GM12878 (cell line): ENCODE measurements at regions not wholly inside any gene's neighbourhood (a gene's known extent, or its start where the extent isn't known, plus 50 kb on each side); places are given as distances from the start of the nearest gene placed in this dataset.

Experiments
- ATAC-seq: fragments of 200-7000 bp; cut with Tn5 transposase; 3 replicates; pipeline ENCODE4 v1.9.1; 2020; ENCODE audit warnings: mild to moderate bottlenecking, moderate library complexity
- BruUV-seq: library from RNA; stranded (reverse); fragments of 400-500 nt; replicated peaks from 2 replicates; lab custom pipeline; 2021; lab: Mats Ljungman, UMichigan
- CTCF ChIA-PET: fragments of 300-600 bp; sonication (Branson Sonifier 250); formaldehyde crosslinking; extraction: SDS; loops from one replicate; lab custom pipeline; 2021; ENCODE audit warnings: inconsistent platforms; lab: Yijun Ruan, JAX
- POLR2A ChIA-PET: fragments of 350-600 bp; formaldehyde crosslinking; extraction: SDS; loops from one replicate; lab custom pipeline; 2021; ENCODE audit warnings: inconsistent platforms; lab: Charles Lee
- RAD21 ChIA-PET: fragments of 300-600 bp; sonication (Branson Sonifier 250); formaldehyde crosslinking; loops from one replicate; lab custom pipeline; 2023; ENCODE audit warnings: antibody characterized with exemption; ENCODE audit not compliant: unreplicated experiment; lab: Charles Lee
- SMC1A ChIA-PET: fragments of 300-600 bp; sonication (Branson Sonifier 250); formaldehyde crosslinking; loops from one replicate; lab custom pipeline; 2023; ENCODE audit not compliant: unreplicated experiment, uncharacterized antibody; lab: Charles Lee
- DNase-seq: peaks from one replicate; pipeline ENCODE4 v3.0.0-alpha.2; 2011; ENCODE audit warnings: low read depth, low spot score
- FAIRE-seq: peaks from 3 replicates; lab custom pipeline; 2011; peaks lifted over from hg19 to GRCh38; lab: Jason Lieb, UNC
- H2AFZ ChIP-seq: 2 replicates; pipeline ENCODE4 v1.6.0; 2011; ENCODE audit warnings: low read depth, low read length, control low read depth; ENCODE audit not compliant: control insufficient read depth
- H3K27ac ChIP-seq: 2 replicates; pipeline ENCODE4 v1.5.1; 2011; ENCODE audit warnings: control low read depth; ENCODE audit not compliant: control insufficient read depth, insufficient read depth
- H3K27me3 ChIP-seq, 2 experiments: replicated peaks in 1 of 2; 2 replicates each; pipeline versions ENCODE4 v1.6.0 to v1.6.1; 2011; ENCODE audit warnings: low read length in 1 of 2; ENCODE audit not compliant: control insufficient read depth in 2 of 2, insufficient read depth in 2 of 2
- H3K36me3 ChIP-seq, 2 experiments: 2 replicates each; pipeline ENCODE4 v1.5.1; 2011; ENCODE audit warnings: low read length in 1 of 2; ENCODE audit not compliant: control insufficient read depth in 2 of 2, insufficient read depth in 2 of 2
- H3K4me1 ChIP-seq: 2 replicates; pipeline ENCODE4 v1.6.1; 2011; ENCODE audit warnings: mild to moderate bottlenecking, low read length, moderate library complexity, mixed read lengths; ENCODE audit not compliant: control insufficient read depth, insufficient read depth
- H3K4me2 ChIP-seq: 2 replicates; pipeline ENCODE4 v1.6.0; 2011; ENCODE audit warnings: control low read depth; ENCODE audit not compliant: control insufficient read depth, insufficient read depth
- H3K4me3 ChIP-seq: fragments of 200-600 bp; sonication (generic); 2 replicates; pipeline ENCODE4 v1.5.1; 2016
- H3K79me2 ChIP-seq: 2 replicates; pipeline ENCODE4 v1.6.0; 2011; ENCODE audit warnings: low read length; ENCODE audit not compliant: control insufficient read depth, insufficient read depth
- H3K9ac ChIP-seq: 2 replicates; pipeline ENCODE4 v1.8.0; 2011; ENCODE audit warnings: low read length, control low read depth, mixed read lengths; ENCODE audit not compliant: control insufficient read depth, insufficient read depth
- H3K9me3 ChIP-seq: replicated peaks from 3 replicates; pipeline ENCODE4 v1.5.1; 2011; ENCODE audit warnings: mild to moderate bottlenecking, low read length; ENCODE audit not compliant: control insufficient read depth, insufficient read depth
- H4K20me1 ChIP-seq: 2 replicates; pipeline ENCODE4 v1.6.0; 2011; ENCODE audit not compliant: control insufficient read depth, insufficient read depth
- ASH2L ChIP-seq: fragments of 300-600, 200-600 bp; sonication (generic); IDR thresholded peaks from 2 replicates; pipeline ENCODE4 v1.6.1; 2017; ENCODE audit warnings: low read depth, mild to moderate bottlenecking, borderline replicate concordance
- FOS ChIP-seq: IDR thresholded peaks from 3 replicates; pipeline ENCODE4 v1.6.1; 2011; ENCODE audit warnings: borderline replicate concordance; ENCODE audit not compliant: insufficient read length; ENCODE audit errors: extremely low read depth
- FOXM1 ChIP-seq: IDR thresholded peaks from 2 replicates; pipeline ENCODE4 v1.6.1; 2012; ENCODE audit warnings: low read depth, mild to moderate bottlenecking, inconsistent platforms, low read length, moderate library complexity
- HCFC1 ChIP-seq: fragments of 150-350 bp; IDR thresholded peaks from 2 replicates; pipeline ENCODE4 v1.6.1; 2014; ENCODE audit warnings: low read length
- MEF2A ChIP-seq: IDR thresholded peaks from 2 replicates; pipeline ENCODE4 v1.6.1; 2011; ENCODE audit warnings: low read depth, mild to moderate bottlenecking, low read length, moderate library complexity; ENCODE audit not compliant: insufficient read depth
- NFIC ChIP-seq: IDR thresholded peaks from 2 replicates; pipeline ENCODE4 v1.6.1; 2012; ENCODE audit warnings: low read depth, mild to moderate bottlenecking, inconsistent platforms, low read length, moderate library complexity
- POLR2AphosphoS2 ChIP-seq: IDR thresholded peaks from 2 replicates; pipeline ENCODE4 v1.6.1; 2011; ENCODE audit warnings: low read depth, mild to moderate bottlenecking, low read length, improper control_type of control experiment, moderate library complexity
- WGBS: methylation state at CpG from one replicate; pipeline ENCODE4 v1.1.6; 2016; ENCODE audit warnings: low lambda C conversion rate; ENCODE audit not compliant: insufficient replicate concordance, insufficient coverage; ENCODE audit errors: missing lambda C conversion rate; 5-methylcytosine and 5-hydroxymethylcytosine counted together
- in situ Hi-C: fragments of 300-500 bp; cut with MboI; formaldehyde crosslinking; loops from 9 replicates; pipeline ENCODE4 v1.14.3; 2018; ENCODE audit warnings: mixed read lengths
- intact Hi-C: fragments of 100-400 bp; cut with micrococcal nuclease; formaldehyde crosslinking; loops from one replicate; pipeline ENCODE4 v1.14.2; 2022; ENCODE audit not compliant: unreplicated experiment
- TF ChIP-seq, protein P1 (sequence below): IDR thresholded peaks from 2 replicates; pipeline ENCODE4 v1.6.1; 2011; ENCODE audit warnings: low read depth, low read length, improper control_type of control experiment, borderline replicate concordance
- TF ChIP-seq, protein P2 (sequence below): IDR thresholded peaks from 2 replicates; pipeline ENCODE4 v1.6.1; 2011; ENCODE audit warnings: mild to moderate bottlenecking, low read depth, low read length, moderate library complexity; ENCODE audit not compliant: insufficient replicate concordance
- TF ChIP-seq, protein P3 (sequence below): fragments of 450-650 bp; formaldehyde crosslinking; IDR thresholded peaks from 2 replicates; pipeline ENCODE4 v1.4.0; 2022; ENCODE audit warnings: mild to moderate bottlenecking, moderate library complexity

DNA sequence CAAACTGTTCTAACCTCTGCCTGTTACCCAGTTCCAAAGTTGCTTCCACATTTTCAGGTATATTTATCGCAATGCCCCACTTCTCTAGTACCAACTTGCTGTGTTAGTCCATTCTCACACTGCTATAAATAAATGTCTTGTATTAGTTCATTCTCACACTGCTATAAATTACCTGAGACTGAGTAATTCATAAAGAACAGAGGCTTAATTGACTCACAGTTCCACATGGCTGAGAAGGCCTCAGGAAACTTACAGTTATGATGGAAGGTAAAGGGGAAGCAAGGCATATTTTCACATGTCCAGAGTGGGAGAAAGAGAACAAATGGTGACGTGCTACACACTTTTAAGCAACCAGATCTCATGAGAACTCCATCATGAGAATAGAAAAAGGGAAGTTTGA is 130.4 kb upstream of the C11orf87 start:
- RAD21 ChIA-PET = no interaction called here
- 0% methylated on average over 2 of the region's 2 CpGs for WGBS
- Histone ChIP-seq H3K9ac (no peak overlapping the region), H3K4me2 (no peak overlapping the region), H3K36me3 (no peaks in the 10 kb centered on the region), H4K20me1 (no peaks in the 10 kb centered on the region), H2AFZ (no peak overlapping the region), H3K79me2 (no peaks in the 10 kb centered on the region), H3K4me1 (no peaks in the 10 kb centered on the region), H3K27me3 (no peaks in the 10 kb centered on the region), H3K4me3 (no peak overlapping the region), H3K27ac (no peak overlapping the region)
- in situ Hi-C loops (no loop called here), intact Hi-C loops (no loop called here)
- SMC1A ChIA-PET = no interaction called here
- FAIRE-seq = no peak
- ATAC-seq = no peak
- BruUV-seq = no TSS peak
- CTCF ChIA-PET = no interaction called here
- POLR2A ChIA-PET = no interaction called here
- DNase-seq = no peak
- TF ChIP-seq, protein P1, sequence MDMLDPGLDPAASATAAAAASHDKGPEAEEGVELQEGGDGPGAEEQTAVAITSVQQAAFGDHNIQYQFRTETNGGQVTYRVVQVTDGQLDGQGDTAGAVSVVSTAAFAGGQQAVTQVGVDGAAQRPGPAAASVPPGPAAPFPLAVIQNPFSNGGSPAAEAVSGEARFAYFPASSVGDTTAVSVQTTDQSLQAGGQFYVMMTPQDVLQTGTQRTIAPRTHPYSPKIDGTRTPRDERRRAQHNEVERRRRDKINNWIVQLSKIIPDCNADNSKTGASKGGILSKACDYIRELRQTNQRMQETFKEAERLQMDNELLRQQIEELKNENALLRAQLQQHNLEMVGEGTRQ = no peak
- no peak for TF ChIP-seq POLR2AphosphoS2
- TF ChIP-seq MEF2A = peak; percentile 50; the same call in 1 of the 2 replicates
- TF ChIP-seq FOXM1 = no peak
- peak; percentile 51; the same call in 1 of the 2 replicates for TF ChIP-seq NFIC
- TF ChIP-seq ASH2L = no peak
- TF ChIP-seq, all 136 proteins: peak for 2
- H3K9me3 ChIP-seq = no peaks in the 10 kb centered on the region

DNA sequence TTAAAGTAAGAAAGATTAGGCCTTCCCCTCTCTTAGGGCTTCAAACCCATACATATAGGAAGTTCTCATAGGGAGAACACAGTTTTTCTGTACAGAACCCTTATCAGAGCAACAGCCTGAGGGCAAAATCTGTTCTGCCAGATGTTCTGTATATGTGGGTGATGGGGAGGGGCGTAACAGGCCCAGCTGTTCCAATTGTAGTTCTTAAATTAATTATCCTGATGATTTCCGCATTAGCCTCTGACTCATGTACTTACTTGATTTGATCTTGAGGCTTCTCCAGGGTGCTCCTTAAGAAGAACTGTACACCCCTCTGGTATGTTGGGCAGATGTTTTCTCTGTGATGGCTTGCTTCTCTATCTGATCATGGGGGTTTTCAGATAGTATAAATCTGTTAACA is 123.1 kb upstream of the C11orf87 start:
- 55% methylated on average over 2 of the region's 2 CpGs for WGBS
- no peak for FAIRE-seq
- H3K27me3 ChIP-seq = no peaks in the 10 kb centered on the region
- no peak overlapping the region for H2AFZ ChIP-seq
- H4K20me1 ChIP-seq = no peaks in the 10 kb centered on the region
- RAD21 ChIA-PET = no interaction called here
- DNase-seq = no peak
- ATAC-seq = no peak
- no peaks in the 10 kb centered on the region for H3K79me2 ChIP-seq
- no peak overlapping the region for H3K9ac ChIP-seq
- TF ChIP-seq FOS (no peak), HCFC1 (no peak)
- TF ChIP-seq, protein P2, sequence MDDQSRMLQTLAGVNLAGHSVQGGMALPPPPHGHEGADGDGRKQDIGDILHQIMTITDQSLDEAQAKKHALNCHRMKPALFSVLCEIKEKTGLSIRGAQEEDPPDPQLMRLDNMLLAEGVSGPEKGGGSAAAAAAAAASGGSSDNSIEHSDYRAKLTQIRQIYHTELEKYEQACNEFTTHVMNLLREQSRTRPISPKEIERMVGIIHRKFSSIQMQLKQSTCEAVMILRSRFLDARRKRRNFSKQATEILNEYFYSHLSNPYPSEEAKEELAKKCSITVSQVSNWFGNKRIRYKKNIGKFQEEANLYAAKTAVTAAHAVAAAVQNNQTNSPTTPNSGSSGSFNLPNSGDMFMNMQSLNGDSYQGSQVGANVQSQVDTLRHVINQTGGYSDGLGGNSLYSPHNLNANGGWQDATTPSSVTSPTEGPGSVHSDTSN = no peak
- TF ChIP-seq, protein P3, sequence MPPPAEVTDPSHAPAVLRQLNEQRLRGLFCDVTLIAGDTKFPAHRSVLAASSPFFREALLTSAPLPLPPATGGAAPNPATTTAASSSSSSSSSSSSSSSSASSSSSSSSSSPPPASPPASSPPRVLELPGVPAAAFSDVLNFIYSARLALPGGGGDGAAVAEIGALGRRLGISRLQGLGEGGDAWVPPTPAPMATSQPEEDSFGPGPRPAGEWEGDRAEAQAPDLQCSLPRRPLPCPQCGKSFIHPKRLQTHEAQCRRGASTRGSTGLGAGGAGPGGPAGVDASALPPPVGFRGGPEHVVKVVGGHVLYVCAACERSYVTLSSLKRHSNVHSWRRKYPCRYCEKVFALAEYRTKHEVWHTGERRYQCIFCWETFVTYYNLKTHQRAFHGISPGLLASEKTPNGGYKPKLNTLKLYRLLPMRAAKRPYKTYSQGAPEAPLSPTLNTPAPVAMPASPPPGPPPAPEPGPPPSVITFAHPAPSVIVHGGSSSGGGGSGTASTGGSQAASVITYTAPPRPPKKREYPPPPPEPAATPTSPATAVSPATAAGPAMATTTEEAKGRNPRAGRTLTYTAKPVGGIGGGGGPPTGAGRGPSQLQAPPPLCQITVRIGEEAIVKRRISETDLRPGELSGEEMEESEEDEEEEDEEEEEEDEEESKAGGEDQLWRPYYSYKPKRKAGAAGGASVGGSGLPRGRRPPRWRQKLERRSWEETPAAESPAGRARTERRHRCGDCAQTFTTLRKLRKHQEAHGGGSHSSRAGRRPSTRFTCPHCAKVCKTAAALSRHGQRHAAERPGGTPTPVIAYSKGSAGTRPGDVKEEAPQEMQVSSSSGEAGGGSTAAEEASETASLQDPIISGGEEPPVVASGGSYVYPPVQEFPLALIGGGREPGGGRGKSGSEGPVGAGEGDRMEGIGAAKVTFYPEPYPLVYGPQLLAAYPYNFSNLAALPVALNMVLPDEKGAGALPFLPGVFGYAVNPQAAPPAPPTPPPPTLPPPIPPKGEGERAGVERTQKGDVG (CRISPR knock-in tag) = no peak
- SMC1A ChIA-PET = no interaction called here
- no peaks in the 10 kb centered on the region for H3K36me3 ChIP-seq
- intact Hi-C loops (no loop called here), in situ Hi-C loops (no loop called here)
- no peak overlapping the region for H3K4me2 ChIP-seq
- POLR2A ChIA-PET = no interaction called here
- H3K4me1 ChIP-seq = no peaks in the 10 kb centered on the region
- CTCF ChIA-PET = no interaction called here
- H3K9me3 ChIP-seq = no peaks in the 10 kb centered on the region
- no peak overlapping the region for H3K4me3 ChIP-seq
- no peak overlapping the region for H3K27ac ChIP-seq
- no TSS peak for BruUV-seq
